ES-I3 (cell line): ENCODE measurements at regions not wholly inside any gene's neighbourhood (a gene's known extent, or its start where the extent isn't known, plus 50 kb on each side); places are given as distances from the start of the nearest gene placed in this dataset.
"Not testable (repeated sequence)": the region's sequence is repeated elsewhere in the genome, so short reads cannot be mapped to it uniquely, and the experiment has no call there.

Source experiments
- H3K36me3 ChIP-seq: 2 replicates; pipeline ENCODE4 v1.6.1; 2013; ENCODE audit warnings: mild to moderate bottlenecking, low read length, control low read depth, moderate library complexity; ENCODE audit not compliant: insufficient read depth
- H3K4me1 ChIP-seq: 2 replicates; pipeline ENCODE4 v1.6.1; 2013; ENCODE audit warnings: mild to moderate bottlenecking, control low read depth, low read length; ENCODE audit not compliant: insufficient read depth
- H3K9ac ChIP-seq: 2 replicates; pipeline ENCODE4 v1.6.1; 2013; ENCODE audit warnings: low read depth, mild to moderate bottlenecking, low read length, moderate library complexity
- H3K9me3 ChIP-seq: 2 replicates; pipeline ENCODE4 v1.6.1; 2013; ENCODE audit warnings: mild to moderate bottlenecking, low read length, moderate library complexity; ENCODE audit not compliant: control insufficient read depth, insufficient read depth

- Histone ChIP-seq H3K9ac (no peak overlapping the region), H3K9me3 (no peaks in the 10 kb centered on the region), H3K4me1 (no peaks in the 10 kb centered on the region), H3K36me3 (no peaks in the 10 kb centered on the region)
These were observed 1098.2 kb downstream of the ZPLD1 start for GRCh38 chr3:103532986-103533385.

GRCh38 chr3:103554451-103554850 is 1119.6 kb downstream of the ZPLD1 start:
- no peaks in the 10 kb centered on the region for H3K4me1 ChIP-seq

GRCh38 chr3:103564116-103564515 is 1129.3 kb downstream of the ZPLD1 start:
- not testable (repeated sequence) for H3K9me3 ChIP-seq, H3K36me3 ChIP-seq, H3K9ac ChIP-seq, H3K4me1 ChIP-seq

More at GRCh38 chr3:103554451-103554850, 1119.6 kb downstream of the ZPLD1 start:
- Histone ChIP-seq H3K9me3 (no peaks in the 10 kb centered on the region), H3K9ac (no peak overlapping the region), H3K36me3 (no peaks in the 10 kb centered on the region)

- Histone ChIP-seq H3K4me1 (no peaks in the 10 kb centered on the region), H3K9ac (no peak overlapping the region), H3K36me3 (no peaks in the 10 kb centered on the region), H3K9me3 (no peaks in the 10 kb centered on the region)
These were observed 1151.0 kb downstream of the ZPLD1 start for GRCh38 chr3:103585809-103586208.

- Histone ChIP-seq H3K9ac (no peak overlapping the region), H3K4me1 (no peaks in the 10 kb centered on the region), H3K36me3 (no peaks in the 10 kb centered on the region), H3K9me3 (no peaks in the 10 kb centered on the region)
These were observed 1155.0 kb downstream of the ZPLD1 start for GRCh38 chr3:103589770-103590169.

- H3K9me3 ChIP-seq, result no peaks in the 10 kb centered on the region
- H3K36me3 ChIP-seq, result no peaks in the 10 kb centered on the region
These were observed 1166.0 kb downstream of the ZPLD1 start for GRCh38 chr3:103600844-103601243.

GRCh38 chr3:103601666-103602065 is 1166.9 kb downstream of the ZPLD1 start:
- no peak overlapping the region for H3K9ac ChIP-seq
- no peaks in the 10 kb centered on the region for H3K9me3 ChIP-seq
- no peaks in the 10 kb centered on the region for H3K36me3 ChIP-seq
- no peaks in the 10 kb centered on the region for H3K4me1 ChIP-seq

More at GRCh38 chr3:103600844-103601243, 1166.0 kb downstream of the ZPLD1 start:
- H3K4me1 ChIP-seq, result no peaks in the 10 kb centered on the region
- H3K9ac ChIP-seq, result no peak overlapping the region

- H3K9me3 ChIP-seq, result no peaks in the 10 kb centered on the region
- H3K9ac ChIP-seq, result no peak overlapping the region
- no peaks in the 10 kb centered on the region for H3K36me3 ChIP-seq
- H3K4me1 ChIP-seq, result no peaks in the 10 kb centered on the region
These were observed 1174.7 kb downstream of the ZPLD1 start for GRCh38 chr3:103609472-103609871.

- Histone ChIP-seq H3K9me3 (no peaks in the 10 kb centered on the region), H3K36me3 (no peaks in the 10 kb centered on the region), H3K4me1 (no peaks in the 10 kb centered on the region), H3K9ac (no peak overlapping the region)
These were observed 1178.8 kb downstream of the ZPLD1 start for GRCh38 chr3:103613397-103614156.

- no peaks in the 10 kb centered on the region for H3K36me3 ChIP-seq
- H3K9me3 ChIP-seq, result 0 out of 2 replicates have a peak, but pooled peaks cover 2% of the 10 kb centered on the region
- no peak overlapping the region for H3K9ac ChIP-seq
- no peaks in the 10 kb centered on the region for H3K4me1 ChIP-seq
These were observed 1179.9 kb downstream of the ZPLD1 start for GRCh38 chr3:103614719-103615118.

GRCh38 chr3:103617961-103618360 is 1183.1 kb downstream of the ZPLD1 start:
- no peaks in the 10 kb centered on the region for H3K4me1 ChIP-seq
- H3K9ac ChIP-seq, result no peak overlapping the region
- H3K36me3 ChIP-seq, result no peaks in the 10 kb centered on the region
- 0 out of 2 replicates have a peak, but pooled peaks cover 2% of the 10 kb centered on the region for H3K9me3 ChIP-seq

GRCh38 chr3:103624271-103624670 is 1189.5 kb downstream of the ZPLD1 start:
- H3K9me3 ChIP-seq, result peaks cover 3% of the 10 kb centered on the region
- no peaks in the 10 kb centered on the region for H3K36me3 ChIP-seq
- no peaks in the 10 kb centered on the region for H3K4me1 ChIP-seq
- H3K9ac ChIP-seq, result no peak overlapping the region

GRCh38 chr3:103629391-103629790 is 1194.6 kb downstream of the ZPLD1 start:
- no peaks in the 10 kb centered on the region for H3K4me1 ChIP-seq
- peaks cover 8% of the 10 kb centered on the region for H3K9me3 ChIP-seq
- H3K9ac ChIP-seq, result no peak overlapping the region
- H3K36me3 ChIP-seq, result no peaks in the 10 kb centered on the region

- Histone ChIP-seq H3K36me3 (no peaks in the 10 kb centered on the region), H3K9me3 (no peaks in the 10 kb centered on the region), H3K9ac (no peak overlapping the region), H3K4me1 (no peaks in the 10 kb centered on the region)
These were observed 1209.6 kb downstream of the ZPLD1 start for GRCh38 chr3:103644450-103644849.

GRCh38 chr3:103653996-103654395 is 1219.2 kb downstream of the ZPLD1 start:
- H3K9ac ChIP-seq, result no peak overlapping the region
- no peaks in the 10 kb centered on the region for H3K9me3 ChIP-seq
- H3K4me1 ChIP-seq, result no peaks in the 10 kb centered on the region
- H3K36me3 ChIP-seq, result no peaks in the 10 kb centered on the region
